ENCODE measurements at regions not wholly inside any gene's neighbourhood (a gene's known extent, or its start where the extent isn't known, plus 50 kb on each side); places are given as distances from the start of the nearest gene placed in this dataset.
"Not testable (repeated sequence)": the region's sequence is repeated elsewhere in the genome, so short reads cannot be mapped to it uniquely, and the experiment has no call there.

DNA sequence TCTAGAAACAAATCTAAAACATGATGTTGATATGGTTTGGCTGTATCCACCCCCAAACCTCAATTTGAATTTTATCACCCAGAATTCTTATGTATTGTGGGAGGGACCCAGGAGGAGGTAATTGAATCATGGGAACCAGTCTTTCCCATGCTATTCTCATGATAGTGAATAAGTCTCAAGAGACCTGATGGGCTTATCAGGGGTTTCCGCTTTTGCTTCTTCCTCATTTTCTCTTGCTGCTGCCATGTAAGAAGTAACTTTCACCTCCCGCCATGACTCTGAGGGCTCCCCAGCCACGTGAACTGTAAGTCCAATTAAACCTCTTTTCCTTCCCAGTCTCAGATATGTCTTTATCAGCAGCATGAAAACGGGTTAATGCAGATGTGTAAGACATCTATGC is 232.7 kb upstream of the ONECUT1 start:
- Histone ChIP-seq H3K4me3 (ENCODE audit: low read depth, low read length) (no peak overlapping the region), H3K9me3 (ENCODE audit: control insufficient read depth, insufficient read depth, low read length) (peaks cover 5% of the 10 kb centered on the region), H3K27ac (ENCODE audit: low read depth, low read length) (no peak overlapping the region), H3K27me3 (ENCODE audit: control insufficient read depth, insufficient read depth, low read length) (no peaks in the 10 kb centered on the region)
- TF ChIP-seq, protein P1, sequence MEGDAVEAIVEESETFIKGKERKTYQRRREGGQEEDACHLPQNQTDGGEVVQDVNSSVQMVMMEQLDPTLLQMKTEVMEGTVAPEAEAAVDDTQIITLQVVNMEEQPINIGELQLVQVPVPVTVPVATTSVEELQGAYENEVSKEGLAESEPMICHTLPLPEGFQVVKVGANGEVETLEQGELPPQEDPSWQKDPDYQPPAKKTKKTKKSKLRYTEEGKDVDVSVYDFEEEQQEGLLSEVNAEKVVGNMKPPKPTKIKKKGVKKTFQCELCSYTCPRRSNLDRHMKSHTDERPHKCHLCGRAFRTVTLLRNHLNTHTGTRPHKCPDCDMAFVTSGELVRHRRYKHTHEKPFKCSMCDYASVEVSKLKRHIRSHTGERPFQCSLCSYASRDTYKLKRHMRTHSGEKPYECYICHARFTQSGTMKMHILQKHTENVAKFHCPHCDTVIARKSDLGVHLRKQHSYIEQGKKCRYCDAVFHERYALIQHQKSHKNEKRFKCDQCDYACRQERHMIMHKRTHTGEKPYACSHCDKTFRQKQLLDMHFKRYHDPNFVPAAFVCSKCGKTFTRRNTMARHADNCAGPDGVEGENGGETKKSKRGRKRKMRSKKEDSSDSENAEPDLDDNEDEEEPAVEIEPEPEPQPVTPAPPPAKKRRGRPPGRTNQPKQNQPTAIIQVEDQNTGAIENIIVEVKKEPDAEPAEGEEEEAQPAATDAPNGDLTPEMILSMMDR (IDR thresholded peaks at IDR 0.05; ENCODE audit: low read depth, low read length) = no peak
- DNase-seq (ENCODE audit: low read depth, low spot score) = no peak
- ChIA-PET CTCF (no interaction called here), POLR2A (no interaction called here)

DNA sequence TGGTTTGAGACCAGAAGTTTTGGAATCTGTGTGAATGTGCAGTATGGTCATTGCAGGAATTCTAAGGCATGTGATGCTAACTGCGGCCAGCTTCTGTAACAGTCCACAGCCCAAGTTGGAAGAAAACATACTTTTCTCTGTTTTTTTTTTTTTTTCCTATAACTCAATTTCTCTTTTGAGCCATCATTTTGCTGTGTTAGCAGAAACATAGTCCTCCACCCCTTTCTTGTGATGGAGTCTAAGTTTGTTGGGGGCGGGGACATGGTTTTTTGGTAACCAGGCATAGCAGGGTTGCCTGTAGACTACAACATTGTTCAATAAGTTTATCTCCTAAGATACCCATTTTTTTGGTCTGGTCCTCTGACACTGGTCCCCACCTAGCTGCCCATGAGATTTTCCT is 223.2 kb upstream of the ONECUT1 start:
- Histone ChIP-seq H3K9me3 (ENCODE audit: control insufficient read depth, insufficient read depth, low read length) (peaks cover 8% of the 10 kb centered on the region), H3K4me3 (ENCODE audit: low read depth, low read length) (no peak overlapping the region), H3K27ac (ENCODE audit: low read depth, low read length) (no peak overlapping the region), H3K27me3 (ENCODE audit: control insufficient read depth, insufficient read depth, low read length) (no peaks in the 10 kb centered on the region)
- ChIA-PET POLR2A (no interaction called here), CTCF (no interaction called here)
- no peak for DNase-seq (ENCODE audit: low read depth, low spot score)
- TF ChIP-seq, protein P1 (IDR thresholded peaks at IDR 0.05; ENCODE audit: low read depth, low read length) = no peak

DNA sequence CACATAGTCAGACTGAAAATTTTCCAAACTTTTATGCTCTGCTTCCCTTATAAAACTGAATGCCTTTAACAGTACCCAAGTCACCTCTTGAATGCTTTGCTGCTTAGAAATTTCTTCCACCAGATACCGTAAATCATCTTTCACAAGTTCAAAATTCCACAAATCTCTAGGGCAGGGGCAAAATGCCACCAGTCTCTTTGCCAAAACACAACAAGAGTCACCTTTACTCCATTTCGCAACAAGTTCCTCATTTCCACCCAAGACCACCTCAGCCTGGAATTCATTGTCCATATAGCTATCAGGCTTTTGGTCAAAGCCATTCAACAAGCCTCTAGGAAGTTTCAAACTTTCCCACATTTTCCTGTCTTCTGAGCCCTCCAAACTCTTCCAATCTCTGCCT is 221.6 kb upstream of the ONECUT1 start:
- H3K27ac ChIP-seq (ENCODE audit: low read depth, low read length); H3K4me3 ChIP-seq (ENCODE audit: low read depth, low read length); POLR2A ChIA-PET; H3K27me3 ChIP-seq (ENCODE audit: control insufficient read depth, insufficient read depth, low read length); DNase-seq (ENCODE audit: low read depth, low spot score); CTCF ChIA-PET: not testable (repeated sequence)
- H3K9me3 ChIP-seq (ENCODE audit: control insufficient read depth, insufficient read depth, low read length) = peaks cover 14% of the 10 kb centered on the region

DNA sequence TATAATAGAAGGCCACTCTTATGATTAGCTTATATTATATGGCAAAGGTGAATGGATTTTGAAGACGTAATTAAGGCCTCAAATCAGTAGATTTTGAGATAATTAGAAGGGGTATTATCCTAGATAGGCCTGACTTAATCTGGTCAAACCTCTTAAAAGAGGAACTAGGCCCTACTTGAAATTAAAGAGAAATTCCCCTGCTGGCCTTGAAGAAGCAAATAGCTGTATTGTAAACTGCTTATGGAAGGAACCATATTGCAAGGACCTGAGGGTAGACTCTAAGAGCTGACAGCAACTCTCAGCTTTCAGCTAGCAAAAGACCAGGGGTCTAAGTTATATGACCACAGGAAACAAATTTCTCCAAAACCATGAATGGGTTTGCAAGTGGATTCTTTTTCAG is 219.0 kb upstream of the ONECUT1 start:
- H3K27ac ChIP-seq (ENCODE audit: low read depth, low read length) = no peak overlapping the region
- H3K4me3 ChIP-seq (ENCODE audit: low read depth, low read length) = no peak overlapping the region
- peaks cover 17% of the 10 kb centered on the region for H3K9me3 ChIP-seq (ENCODE audit: control insufficient read depth, insufficient read depth, low read length)
- H3K27me3 ChIP-seq (ENCODE audit: control insufficient read depth, insufficient read depth, low read length) = no peaks in the 10 kb centered on the region
- no peak for DNase-seq (ENCODE audit: low read depth, low spot score)
- POLR2A ChIA-PET = no interaction called here
- TF ChIP-seq, protein P1 (IDR thresholded peaks at IDR 0.05; ENCODE audit: low read depth, low read length) = no peak
- CTCF ChIA-PET = no interaction called here

DNA sequence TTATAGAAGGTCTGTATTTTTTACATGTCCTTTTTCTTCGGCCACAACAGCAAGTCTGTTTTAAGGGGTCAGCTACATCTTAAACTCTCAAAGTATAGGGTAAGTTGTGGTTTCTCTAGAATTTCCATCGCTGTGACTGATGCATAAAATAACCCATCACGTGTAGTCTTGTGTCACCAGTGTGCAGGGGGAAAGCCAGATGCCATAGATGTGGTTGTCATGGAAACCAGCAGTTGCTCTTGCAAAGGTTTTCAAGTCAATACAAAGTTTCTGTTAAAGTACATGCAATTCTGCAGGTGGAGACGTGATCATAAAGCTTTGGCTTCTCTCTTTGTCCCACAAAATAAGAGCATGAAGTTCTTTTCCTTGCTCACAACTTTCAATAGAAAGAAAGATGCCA is 210.3 kb upstream of the ONECUT1 start:
- TF ChIP-seq, protein P1 (IDR thresholded peaks at IDR 0.05; ENCODE audit: low read depth, low read length) = no peak
- Histone ChIP-seq H3K4me3 (ENCODE audit: low read depth, low read length) (no peak overlapping the region), H3K27me3 (ENCODE audit: control insufficient read depth, insufficient read depth, low read length) (no peaks in the 10 kb centered on the region), H3K9me3 (ENCODE audit: control insufficient read depth, insufficient read depth, low read length) (peaks cover 13% of the 10 kb centered on the region; the same call in 1 of the 2 replicates), H3K27ac (ENCODE audit: low read depth, low read length) (no peak overlapping the region)
- ChIA-PET CTCF (no interaction called here), POLR2A (no interaction called here)
- DNase-seq (ENCODE audit: low read depth, low spot score) = no peak

DNA sequence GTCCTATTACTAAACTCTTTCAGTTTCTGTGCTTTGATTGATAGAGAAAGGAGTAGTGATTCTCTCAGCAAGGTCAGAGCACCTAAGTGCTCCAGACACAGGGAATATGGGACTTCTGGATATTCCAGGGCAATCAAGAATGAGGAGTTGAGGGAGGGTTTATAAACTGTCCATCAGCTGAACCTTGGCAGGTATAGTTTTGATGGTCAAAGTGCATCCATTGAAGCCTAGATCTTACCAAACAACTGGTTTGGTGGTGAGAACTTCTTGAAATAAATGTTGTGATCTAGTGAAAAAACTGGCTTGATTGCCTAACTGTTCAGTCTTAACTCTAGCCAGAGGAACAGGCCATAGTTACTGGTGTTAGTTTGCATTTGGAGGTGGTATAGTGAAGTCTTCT is 207.0 kb upstream of the ONECUT1 start:
- POLR2A ChIA-PET = no interaction called here
- no peaks in the 10 kb centered on the region for H3K27me3 ChIP-seq (ENCODE audit: control insufficient read depth, insufficient read depth, low read length)
- no peak for DNase-seq (ENCODE audit: low read depth, low spot score)
- TF ChIP-seq, protein P1 (IDR thresholded peaks at IDR 0.05; ENCODE audit: low read depth, low read length) = no peak
- CTCF ChIA-PET = no interaction called here
- no peak overlapping the region for H3K27ac ChIP-seq (ENCODE audit: low read depth, low read length)
- peaks cover 7% of the 10 kb centered on the region; the same call in 1 of the 2 replicates for H3K9me3 ChIP-seq (ENCODE audit: control insufficient read depth, insufficient read depth, low read length)
- H3K4me3 ChIP-seq (ENCODE audit: low read depth, low read length) = no peak overlapping the region
